H1 (cell line): ENCODE measurements at regions not wholly inside any gene's neighbourhood (a gene's known extent, or its start where the extent isn't known, plus 50 kb on each side); places are given as distances from the start of the nearest gene placed in this dataset.

Experiments
- CTCF ChIA-PET: fragments of 300-600 bp; sonication (Branson Sonifier 250); formaldehyde crosslinking; loops from one replicate; lab custom pipeline; 2021; ENCODE audit not compliant: partially characterized antibody; lab: Charles Lee
- POLR2A ChIA-PET: fragments of 300-600 bp; sonication (Branson Sonifier 250); formaldehyde crosslinking; loops from one replicate; lab custom pipeline; 2021; ENCODE audit warnings: inconsistent platforms; ENCODE audit not compliant: partially characterized antibody; lab: Charles Lee
- DNase-seq, 2 experiments: peaks; one replicate each; pipeline versions ENCODE4 v3.0.0 to v3.0.0-alpha.2; 2010 to 2022; ENCODE audit warnings: low spot score in 2 of 2, low read depth in 1 of 2, mixed read lengths in 1 of 2
- FAIRE-seq: peaks from 2 replicates; lab custom pipeline; 2011; peaks lifted over from hg19 to GRCh38; lab: Jason Lieb, UNC
- H2AFZ ChIP-seq: 2 replicates; pipeline ENCODE4 v1.8.1; 2012; ENCODE audit warnings: low read length, inconsistent platforms
- H2AK5ac ChIP-seq: 2 replicates; pipeline ENCODE4 v1.6.1; 2013; ENCODE audit warnings: low read depth, low read length
- H2BK120ac ChIP-seq: replicated peaks from 2 replicates; pipeline ENCODE3; 2013; ENCODE audit warnings: low read depth, low read length, inconsistent platforms
- H2BK12ac ChIP-seq: 2 replicates; pipeline ENCODE4 v1.6.1; 2013; ENCODE audit warnings: low read depth, low read length
- H2BK15ac ChIP-seq: 2 replicates; pipeline ENCODE4 v1.6.1; 2013; ENCODE audit warnings: low read length
- H2BK20ac ChIP-seq: 2 replicates; pipeline ENCODE4 v1.6.1; 2013; ENCODE audit warnings: low read length
- H2BK5ac ChIP-seq: 2 replicates; pipeline ENCODE4 v1.6.1; 2013; ENCODE audit warnings: low read depth, low read length
- H3K14ac ChIP-seq: 2 replicates; pipeline ENCODE4 v1.6.1; 2013; ENCODE audit warnings: inconsistent platforms; ENCODE audit not compliant: insufficient read length
- H3K18ac ChIP-seq: 2 replicates; pipeline ENCODE4 v1.6.1; 2013; ENCODE audit warnings: low read length; ENCODE audit errors: extremely low read depth
- H3K23ac ChIP-seq: 2 replicates; pipeline ENCODE4 v1.6.1; 2013; ENCODE audit warnings: inconsistent platforms; ENCODE audit not compliant: insufficient read length
- H3K23me2 ChIP-seq: 2 replicates; pipeline ENCODE4 v1.6.1; 2013; ENCODE audit warnings: low read depth, low read length
- H3K27ac ChIP-seq: 2 replicates; pipeline ENCODE4 v1.6.1; 2011; ENCODE audit warnings: low read depth, low read length, inconsistent platforms
- H3K27me3 ChIP-seq, 4 experiments: replicated peaks in 1 of 4; 1 replicate in 1 of 4; 2 replicates in 3 of 4; pipeline versions ENCODE4 v1.6.1 to v1.8.1; 2011 to 2013; ENCODE audit warnings: low read length in 3 of 4, mild to moderate bottlenecking in 3 of 4, inconsistent platforms in 2 of 4, mixed read lengths in 2 of 4, moderate library complexity in 1 of 4; ENCODE audit not compliant: control insufficient read depth in 3 of 4, insufficient read depth in 3 of 4; ENCODE audit errors: extremely low read depth in 1 of 4
- H3K36me3 ChIP-seq, 4 experiments: 2 replicates each; pipeline versions ENCODE4 v1.6.1 to v1.8.1; 2011 to 2013; ENCODE audit warnings: mild to moderate bottlenecking in 4 of 4, low read length in 3 of 4, moderate library complexity in 2 of 4, control low read depth in 1 of 4, inconsistent platforms in 1 of 4; ENCODE audit not compliant: insufficient read depth in 4 of 4, control insufficient read depth in 2 of 4
- H3K4ac ChIP-seq: replicated peaks from 2 replicates; pipeline ENCODE3; 2013; ENCODE audit warnings: low read length, low read depth, mixed read lengths, inconsistent platforms; ENCODE audit not compliant: insufficient read length
- H3K4me1 ChIP-seq, 4 experiments: replicated peaks in 1 of 4; 1 replicate in 1 of 4; 2 replicates in 3 of 4; pipeline versions ENCODE4 v1.6.1 to v1.8.1; 2011 to 2013; ENCODE audit warnings: low read length in 3 of 4, inconsistent platforms in 2 of 4, mixed read lengths in 1 of 4; ENCODE audit not compliant: insufficient read depth in 4 of 4, control insufficient read depth in 3 of 4
- H3K4me2 ChIP-seq, 2 experiments: 2 replicates each; pipeline versions ENCODE4 v1.6.1 to v1.8.1; 2011 to 2013; ENCODE audit warnings: low read depth in 2 of 2, low read length in 2 of 2, control low read depth in 1 of 2, inconsistent platforms in 1 of 2, mild to moderate bottlenecking in 1 of 2; ENCODE audit not compliant: insufficient read depth in 1 of 2
- H3K4me3 ChIP-seq, 4 experiments: fragments of 200-600, 300-600 bp in 1 of 4; sonication (generic), shearing (Covaris generic), sonication (Bioruptor Twin) in 1 of 4; 2 replicates each; pipeline versions ENCODE4 v1.5.1 to v1.8.1; 2011 to 2016; ENCODE audit warnings: low read length in 4 of 4, low read depth in 3 of 4, control low read depth in 2 of 4, inconsistent platforms in 2 of 4, mild to moderate bottlenecking in 2 of 4, mixed read lengths in 1 of 4, moderate library complexity in 1 of 4; ENCODE audit not compliant: insufficient read depth in 2 of 4; ENCODE audit errors: extremely low read depth in 1 of 4
- H3K56ac ChIP-seq: replicated peaks from 2 replicates; pipeline ENCODE3; 2013; ENCODE audit warnings: low read depth, mild to moderate bottlenecking, mixed read lengths, low read length, inconsistent platforms; ENCODE audit not compliant: insufficient read length
- H3K79me1 ChIP-seq: 2 replicates; pipeline ENCODE4 v1.6.1; 2013; ENCODE audit warnings: low read depth, low read length, control low read depth
- H3K79me2 ChIP-seq, 2 experiments: 2 replicates each; pipeline versions ENCODE4 v1.6.1 to v1.8.1; 2012 to 2013; ENCODE audit warnings: low read length in 2 of 2, mild to moderate bottlenecking in 2 of 2, inconsistent platforms in 1 of 2; ENCODE audit not compliant: insufficient read depth in 2 of 2, control insufficient read depth in 1 of 2
- H3K9ac ChIP-seq, 4 experiments: replicated peaks in 1 of 4; 1 replicate in 1 of 4; 2 replicates in 3 of 4; pipeline versions ENCODE4 v1.6.1 to v1.8.1; 2011 to 2013; ENCODE audit warnings: low read depth in 3 of 4, low read length in 3 of 4, control low read depth in 2 of 4, mild to moderate bottlenecking in 2 of 4, moderate library complexity in 2 of 4, inconsistent platforms in 1 of 4; ENCODE audit errors: extremely low read depth in 1 of 4
- H3K9me3 ChIP-seq, 2 experiments: 2 replicates each; pipeline versions ENCODE4 v1.6.1 to v1.8.1; 2012 to 2013; ENCODE audit warnings: mild to moderate bottlenecking in 2 of 2, moderate library complexity in 2 of 2, control low read depth in 1 of 2, inconsistent platforms in 1 of 2, low read depth in 1 of 2, low read length in 1 of 2, mixed read lengths in 1 of 2; ENCODE audit not compliant: insufficient read depth in 2 of 2
- H4K20me1 ChIP-seq, 2 experiments: replicated peaks in 1 of 2; 2 replicates each; pipeline versions ENCODE3 to v1.8.1; 2011 to 2013; ENCODE audit warnings: inconsistent platforms in 2 of 2, low read length in 2 of 2, mild to moderate bottlenecking in 1 of 2; ENCODE audit not compliant: insufficient read depth in 2 of 2, control insufficient read depth in 1 of 2
- H4K5ac ChIP-seq: 2 replicates; pipeline ENCODE4 v1.6.1; 2013; ENCODE audit warnings: low read length, low read depth, mixed read lengths, inconsistent platforms; ENCODE audit not compliant: insufficient read length
- H4K8ac ChIP-seq: 2 replicates; pipeline ENCODE4 v1.8.0; 2013; ENCODE audit warnings: mild to moderate bottlenecking, moderate library complexity, low read length, inconsistent platforms; ENCODE audit not compliant: insufficient read depth; ENCODE audit errors: extremely low read depth
- H4K91ac ChIP-seq: replicated peaks from 2 replicates; pipeline ENCODE3; 2013; ENCODE audit warnings: low read length, mixed read lengths, inconsistent platforms; ENCODE audit not compliant: insufficient read length
- ATF2 ChIP-seq: IDR thresholded peaks from 2 replicates; pipeline ENCODE4 v1.6.1; 2012; ENCODE audit warnings: low read length, inconsistent platforms
- ATF3 ChIP-seq: IDR thresholded peaks from 2 replicates; pipeline ENCODE4 v1.6.1; 2011; ENCODE audit warnings: low read depth, mild to moderate bottlenecking, low read length; ENCODE audit not compliant: insufficient read depth
- CHD2 ChIP-seq: IDR thresholded peaks from 2 replicates; pipeline ENCODE4 v1.6.1; 2012; ENCODE audit warnings: low read length, improper control_type of control experiment
- EP300 ChIP-seq, 2 experiments: IDR thresholded peaks; 1 replicate in 1 of 2; 2 replicates in 1 of 2; pipeline ENCODE4 v1.6.1; 2011 to 2012; ENCODE audit warnings: low read depth in 2 of 2, low read length in 2 of 2, mild to moderate bottlenecking in 2 of 2, borderline replicate concordance in 1 of 2, inconsistent platforms in 1 of 2, moderate library complexity in 1 of 2
- FOSL1 ChIP-seq: IDR thresholded peaks from 2 replicates; pipeline ENCODE4 v1.6.1; 2011; ENCODE audit warnings: mild to moderate bottlenecking, low read depth, low read length, moderate library complexity; ENCODE audit not compliant: insufficient read depth
- KDM4A ChIP-seq: IDR thresholded peaks from one replicate; pipeline ENCODE4 v1.7.1; 2012; ENCODE audit warnings: low read depth, mild to moderate bottlenecking, moderate library complexity, low read length, inconsistent platforms; ENCODE audit not compliant: severe bottlenecking
- NANOG ChIP-seq: IDR thresholded peaks from 2 replicates; pipeline ENCODE4 v1.6.1; 2011; ENCODE audit warnings: low read length, low read depth, mild to moderate bottlenecking, inconsistent platforms; ENCODE audit not compliant: insufficient read depth, poor library complexity, severe bottlenecking
- POLR2AphosphoS5 ChIP-seq: IDR thresholded peaks from 2 replicates; pipeline ENCODE4 v1.6.1; 2011; ENCODE audit warnings: low read depth, low read length
- SIN3A ChIP-seq, 2 experiments: IDR thresholded peaks in 1 of 2; conservative IDR thresholded peaks in 1 of 2; 2 replicates each; pipeline ENCODE4 v1.6.1; 2011 to 2012; ENCODE audit warnings: low read length in 2 of 2, improper control_type of control experiment in 1 of 2, low read depth in 1 of 2, mild to moderate bottlenecking in 1 of 2
- TCF12 ChIP-seq: IDR thresholded peaks from 2 replicates; pipeline ENCODE4 v1.6.1; 2011; ENCODE audit warnings: low read depth, mild to moderate bottlenecking, low read length

- Histone ChIP-seq H3K4ac (no peak overlapping the region), H2BK12ac (no peak overlapping the region), H3K56ac (no peak overlapping the region), H2BK20ac (no peak overlapping the region), H3K4me1 (no peaks in the 10 kb centered on the region), H3K18ac (no peak overlapping the region), H4K5ac (no peak overlapping the region), H3K23ac (no peak overlapping the region), H2AFZ (peak overlapping the region; percentile 96; the same call in 1 of the 2 replicates), H3K4me3 (no peak overlapping the region), H2BK5ac (no peak overlapping the region), H3K79me2 (no peaks in the 10 kb centered on the region), H2BK120ac (no peak overlapping the region), H3K23me2 (no peaks in the 10 kb centered on the region), H3K36me3 (no peaks in the 10 kb centered on the region), H3K14ac (no peak overlapping the region), H3K4me2 (no peak overlapping the region), H3K79me1 (no peaks in the 10 kb centered on the region), H3K27ac (no peak overlapping the region), H4K8ac (no peak overlapping the region), H4K20me1 (no peaks in the 10 kb centered on the region), H3K9ac (no peak overlapping the region), H2AK5ac (no peak overlapping the region), H2BK15ac (no peak overlapping the region), H4K91ac (no peak overlapping the region), H3K9me3 (no peaks in the 10 kb centered on the region), H3K27me3 (no peaks in the 10 kb centered on the region)
- DNase-seq: no peak
- ChIA-PET CTCF (interaction anchor here (0.7 to 2.8 kb wide), 2 partner anchors 17 to 24 kb away, joined by 3 to 13 read pairs; no protein-coding TSS in a partner anchor), POLR2A (no interaction called here)
- no peak for FAIRE-seq
- TF ChIP-seq ATF3 (no peak), CHD2 (no peak), TCF12 (no peak), POLR2AphosphoS5 (no peak), EP300 (IDR thresholded peaks at IDR 0.05; ENCODE audit: borderline replicate concordance in 1 of 2, low read depth in 2 of 2, low read length in 2 of 2) (no peak), FOSL1 (no peak), ATF2 (no peak), KDM4A (no peak), SIN3A (conservative IDR thresholded peaks at IDR 0.05 in 1 of 2, IDR thresholded peaks at IDR 0.05 in 1 of 2; ENCODE audit: low read depth in 1 of 2, low read length in 2 of 2) (no peak), NANOG (no peak)
These were observed 57.5 kb upstream of the TOX2 start for GRCh38 chr20:43857127-43857526.
